ENCODE measurements at regions not wholly inside any gene's neighbourhood (a gene's known extent, or its start where the extent isn't known, plus 50 kb on each side); places are given as distances from the start of the nearest gene placed in this dataset.

DNA sequence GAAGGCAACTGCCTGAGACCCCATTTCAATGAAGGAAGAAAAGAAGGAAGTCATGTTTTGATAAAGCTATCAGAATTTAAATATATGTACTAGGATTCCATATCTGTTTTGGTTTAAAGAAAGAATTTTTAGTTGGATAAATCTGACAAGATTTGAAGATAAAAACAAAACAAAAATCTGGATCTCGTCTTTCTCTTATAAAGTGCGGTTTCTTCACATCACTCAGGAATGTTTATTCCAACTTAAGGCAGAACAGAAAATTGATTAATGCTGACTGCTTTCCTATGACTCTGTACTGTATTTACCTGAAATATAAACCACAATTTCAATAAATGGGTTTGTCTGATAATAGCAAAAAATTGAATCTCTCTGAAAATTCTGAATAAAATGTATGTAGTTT is 439.7 kb downstream of the RFPL4B start:
- TF ChIP-seq CTCF (IDR thresholded peaks at IDR 0.05; ENCODE audit: insufficient read depth, low read depth, low read length) = no peak
- TF ChIP-seq EZH2 (IDR thresholded peaks at IDR 0.05; ENCODE audit: insufficient read depth, low read length) = no peak
